GM12891 (cell line): ENCODE measurements at regions not wholly inside any gene's neighbourhood (a gene's known extent, or its start where the extent isn't known, plus 50 kb on each side); places are given as distances from the start of the nearest gene placed in this dataset.

Source experiments
- DNase-seq: peaks from one replicate; pipeline ENCODE4 v3.0.0; 2011; ENCODE audit warnings: low spot score; ENCODE audit not compliant: insufficient read length
- FAIRE-seq: peaks from 2 replicates; lab custom pipeline; 2011; peaks lifted over from hg19 to GRCh38; lab: Jason Lieb, UNC
- PAX5 ChIP-seq: IDR thresholded peaks from 2 replicates; pipeline ENCODE4 v1.6.1; 2011; ENCODE audit warnings: low read length, moderate library complexity, mild to moderate bottlenecking; ENCODE audit not compliant: insufficient read depth, severe bottlenecking
- POLR2A ChIP-seq: IDR thresholded peaks from 2 replicates; pipeline ENCODE4 v1.6.1; 2011; ENCODE audit warnings: low read depth, low read length, control low read depth
- POLR2AphosphoS5 ChIP-seq: IDR thresholded peaks from 2 replicates; pipeline ENCODE4 v1.6.1; 2011; ENCODE audit warnings: low read depth, low read length, control low read depth
- POU2F2 ChIP-seq: IDR thresholded peaks from 2 replicates; pipeline ENCODE4 v1.6.1; 2011; ENCODE audit warnings: low read depth, mild to moderate bottlenecking, control low read depth, low read length, moderate library complexity
- SPI1 ChIP-seq: IDR thresholded peaks from 2 replicates; pipeline ENCODE4 v1.6.1; 2011; ENCODE audit warnings: low read depth, low read length, control low read depth
- TAF1 ChIP-seq: IDR thresholded peaks from 2 replicates; pipeline ENCODE4 v1.6.1; 2011; ENCODE audit warnings: low read depth, low read length, control low read depth

DNA sequence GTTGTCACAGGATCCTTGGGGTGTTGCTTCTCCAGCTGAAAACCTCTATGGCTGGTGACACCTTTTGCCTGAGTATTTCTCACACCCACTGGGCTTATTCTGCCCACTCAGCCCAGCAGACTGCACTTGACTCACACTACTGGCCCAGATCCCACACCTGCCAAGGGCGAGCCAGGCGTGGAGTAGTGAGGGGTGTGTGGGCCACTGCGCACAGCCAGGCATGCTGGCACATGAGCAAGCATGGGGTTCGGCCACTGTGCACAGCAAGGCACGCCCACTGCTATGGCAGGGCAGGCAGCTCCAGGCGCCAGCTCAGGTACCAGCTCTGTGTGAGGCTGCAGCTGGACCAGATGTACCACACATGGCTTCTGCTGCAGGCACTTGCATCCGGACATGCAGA lies 116.5 kb upstream of the MTNR1B start:
- FAIRE-seq (no peak), DNase-seq (no peak)
- TF ChIP-seq POLR2A (no peak), SPI1 (no peak)

DNA sequence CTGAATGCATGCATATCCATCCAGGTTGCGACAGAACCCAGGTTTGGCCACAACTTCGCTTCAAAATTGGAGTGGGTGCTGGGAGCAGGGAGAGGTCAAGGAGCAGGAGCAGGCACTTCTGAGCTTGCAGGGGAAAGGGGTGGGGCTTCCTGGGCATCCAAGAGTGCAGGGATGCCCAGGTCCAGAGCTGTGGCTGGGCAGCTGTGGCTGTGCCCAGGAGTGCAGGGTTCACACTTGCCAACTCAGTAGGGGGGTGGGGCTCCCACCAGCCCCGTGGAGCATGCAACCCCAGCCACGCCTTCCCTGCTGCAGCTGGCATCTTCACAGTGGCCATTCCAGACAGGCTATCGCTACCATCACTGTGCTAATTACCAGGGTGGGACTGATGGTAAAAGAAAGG lies 115.3 kb upstream of the MTNR1B start:
- no peak for DNase-seq
- FAIRE-seq: no peak
- TF ChIP-seq PAX5 (no peak), POLR2A (no peak), POLR2AphosphoS5 (no peak), SPI1 (no peak), TAF1 (no peak), POU2F2 (no peak)

- DNase-seq (no peak), FAIRE-seq (no peak)
- TF ChIP-seq POU2F2 (no peak), POLR2A (no peak), PAX5 (no peak), TAF1 (no peak), SPI1 (no peak), POLR2AphosphoS5 (no peak)
Measured at GRCh38 chr11:92854952-92855351, 114.5 kb upstream of the MTNR1B start.

GRCh38 chr11:92855607-92856405 lies 113.6 kb upstream of the MTNR1B start:
- DNase-seq (no peak), FAIRE-seq (no peak)
- TF ChIP-seq TAF1 (no peak), POLR2AphosphoS5 (no peak), SPI1 (no peak), PAX5 (no peak), POU2F2 (no peak), POLR2A (no peak)

GRCh38 chr11:92857407-92857806 lies 112.0 kb upstream of the MTNR1B start:
- TF ChIP-seq PAX5 (no peak), POLR2A (no peak), SPI1 (no peak), POLR2AphosphoS5 (no peak)
- no peak for FAIRE-seq
- no peak for DNase-seq

GRCh38 chr11:92859156-92859690 lies 110.2 kb upstream of the MTNR1B start:
- TF ChIP-seq POLR2A (no peak), SPI1 (no peak), TAF1 (no peak), POLR2AphosphoS5 (no peak), POU2F2 (no peak), PAX5 (no peak)
- no peak for DNase-seq
- FAIRE-seq: no peak

GRCh38 chr11:92861634-92862033 lies 107.8 kb upstream of the MTNR1B start:
- no peak for DNase-seq
- TF ChIP-seq POLR2A (no peak), TAF1 (no peak), PAX5 (no peak), POLR2AphosphoS5 (no peak), POU2F2 (no peak), SPI1 (no peak)
- no peak for FAIRE-seq

- no peak for TF ChIP-seq POLR2A
- no peak for TF ChIP-seq PAX5
- TF ChIP-seq SPI1: no peak
- no peak for TF ChIP-seq POLR2AphosphoS5
- no peak for TF ChIP-seq TAF1
- no peak for TF ChIP-seq POU2F2
- no peak for DNase-seq
- no peak for FAIRE-seq
Measured at GRCh38 chr11:92865352-92865751, 104.1 kb upstream of the MTNR1B start.

GRCh38 chr11:92866679-92867282 lies 102.7 kb upstream of the MTNR1B start:
- TF ChIP-seq TAF1 (no peak), PAX5 (no peak), SPI1 (no peak), POU2F2 (no peak), POLR2AphosphoS5 (no peak), POLR2A (no peak)
- no peak for DNase-seq
- no peak for FAIRE-seq
